Activated CD4-positive, alpha-beta T cell treated with anti-CD3 and anti-CD28 coated beads, Interleukin-2, amount 50 U/mL, for 24 hours (primary cell): ENCODE measurements at regions not wholly inside any gene's neighbourhood (a gene's known extent, or its start where the extent isn't known, plus 50 kb on each side); places are given as distances from the start of the nearest gene placed in this dataset.

Experiments
- DNase-seq, 2 donors: peaks; one replicate each; pipeline ENCODE4 v3.0.0-alpha.2; 2020; ENCODE audit warnings: low read depth in 1 of 2, low spot score in 1 of 2

DNA sequence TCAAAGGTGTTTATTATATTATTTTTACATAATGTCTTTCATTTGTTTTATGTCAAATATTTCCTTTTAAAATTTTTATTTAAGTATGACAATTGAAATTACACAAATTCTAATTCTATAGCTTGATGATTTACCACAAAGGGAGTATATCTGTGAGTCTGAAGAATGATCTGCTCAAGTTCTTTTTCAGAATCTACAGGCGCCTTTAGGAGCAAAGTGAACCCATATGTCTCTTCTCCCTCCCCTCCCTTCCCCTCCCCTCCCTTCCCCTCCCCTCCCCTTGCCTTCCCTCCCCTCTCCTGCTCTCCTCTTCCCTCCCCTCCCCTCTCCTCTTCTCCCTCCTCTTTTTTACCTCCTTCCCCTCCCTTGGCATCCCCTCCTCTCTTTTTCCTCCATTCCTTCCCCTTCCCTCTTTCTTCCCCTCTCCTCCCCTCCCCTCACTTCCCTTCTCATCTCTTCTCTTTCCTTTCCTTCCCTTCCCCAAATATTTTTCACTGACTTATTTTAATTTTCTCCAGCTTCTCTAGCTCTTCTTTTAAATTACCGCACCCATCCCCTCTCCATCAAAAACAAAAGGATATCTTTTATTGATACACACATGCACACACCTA is 495.3 kb upstream of the PIK3R1 start:
- DNase-seq, result no peak

DNA sequence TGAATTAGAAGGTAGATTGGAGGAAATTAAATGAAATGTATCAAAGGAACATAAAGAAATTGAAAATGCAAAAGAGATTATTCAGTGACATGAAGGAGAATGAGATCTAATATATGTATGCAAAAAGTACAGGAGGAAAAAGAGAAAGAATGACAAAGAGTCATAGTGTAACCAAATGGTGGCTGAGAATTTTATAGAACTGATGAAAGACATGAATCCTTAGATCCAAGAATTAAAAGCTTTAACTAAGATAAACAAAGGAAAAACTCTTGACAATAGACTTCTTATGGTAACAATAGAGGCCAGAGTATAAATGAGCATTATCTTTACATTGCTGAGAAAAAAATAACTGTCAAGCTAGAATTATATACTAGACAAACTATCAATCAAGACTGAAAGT is 505.4 kb upstream of the CD180 start:
- DNase-seq, result no peak

DNA sequence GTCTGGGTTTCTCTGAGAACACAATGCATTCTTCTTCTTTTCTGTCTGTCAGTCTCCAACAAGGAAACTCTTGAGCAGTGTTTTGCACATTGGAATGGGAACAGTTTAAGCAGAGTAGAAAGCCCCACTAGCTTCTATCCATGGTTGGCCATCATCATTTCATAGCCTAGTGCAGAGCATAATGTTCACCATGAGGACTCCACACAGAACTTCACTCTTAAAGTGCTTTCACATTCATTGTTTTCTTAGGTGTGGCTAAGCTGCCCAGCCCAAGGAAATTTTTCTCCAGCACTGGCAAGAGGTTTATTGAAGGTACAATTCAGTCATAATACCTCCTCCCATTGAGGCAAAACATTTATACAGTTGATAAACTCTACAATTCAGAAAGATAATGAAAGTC is 503.0 kb upstream of the CD180 start:
- DNase-seq, result no peak

DNA sequence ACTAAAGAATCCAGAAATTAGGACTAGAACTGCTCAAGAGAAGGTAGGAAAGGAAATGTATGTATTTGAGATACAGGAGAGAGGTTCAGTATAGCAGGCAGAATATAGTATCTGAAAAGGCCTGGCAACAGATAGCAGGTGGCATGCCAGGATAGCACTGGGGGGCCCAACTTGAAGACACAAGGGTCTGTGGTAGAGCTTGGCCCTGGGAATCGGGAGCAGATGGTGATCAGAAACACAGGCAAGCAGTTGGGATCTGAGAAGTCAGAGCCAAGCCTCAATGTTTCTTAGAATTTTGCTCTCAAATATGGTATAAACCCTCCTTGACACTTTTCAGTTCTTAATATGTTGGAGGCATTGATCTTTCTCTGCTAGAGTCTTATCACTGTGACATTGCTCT is 499.8 kb upstream of the CD180 start:
- DNase-seq, result no peak

DNA sequence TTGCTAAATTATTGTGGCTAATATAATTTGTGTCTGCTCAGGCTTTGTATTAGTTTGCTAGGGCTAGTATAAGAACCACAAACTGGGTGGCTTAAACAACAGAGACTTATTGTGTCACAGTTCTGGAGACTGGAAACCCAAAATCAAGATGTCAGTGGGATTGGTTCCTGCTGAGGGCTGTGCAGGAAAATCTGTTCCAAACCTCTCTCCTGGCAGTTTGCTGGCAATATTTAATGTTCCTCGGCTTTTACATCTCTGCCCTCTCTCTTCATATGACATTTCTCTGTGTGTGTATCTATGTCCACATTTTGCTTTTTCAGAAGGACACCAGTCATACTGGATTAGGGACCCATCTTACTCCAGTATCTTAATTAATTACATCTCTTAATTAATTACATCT is 498.8 kb upstream of the CD180 start:
- DNase-seq, result no peak

DNA sequence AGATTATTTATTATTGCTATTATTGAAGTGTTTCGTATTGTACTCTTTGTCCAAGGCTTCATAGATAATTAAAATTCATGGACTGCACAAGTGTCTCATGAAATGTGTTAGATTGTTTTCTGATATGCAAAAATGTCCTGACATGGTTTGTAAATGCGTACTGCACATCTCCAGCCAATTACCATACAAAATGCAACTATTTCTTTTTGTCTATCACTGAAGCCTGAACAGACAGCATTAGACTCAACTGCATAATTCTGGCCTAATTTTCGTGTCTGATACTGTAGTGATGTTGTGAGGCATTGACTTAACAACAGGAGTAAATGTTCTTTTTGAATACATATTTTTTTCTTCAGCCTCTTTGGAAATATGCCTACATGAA is 498.2 kb upstream of the CD180 start:
- no peak for DNase-seq

DNA sequence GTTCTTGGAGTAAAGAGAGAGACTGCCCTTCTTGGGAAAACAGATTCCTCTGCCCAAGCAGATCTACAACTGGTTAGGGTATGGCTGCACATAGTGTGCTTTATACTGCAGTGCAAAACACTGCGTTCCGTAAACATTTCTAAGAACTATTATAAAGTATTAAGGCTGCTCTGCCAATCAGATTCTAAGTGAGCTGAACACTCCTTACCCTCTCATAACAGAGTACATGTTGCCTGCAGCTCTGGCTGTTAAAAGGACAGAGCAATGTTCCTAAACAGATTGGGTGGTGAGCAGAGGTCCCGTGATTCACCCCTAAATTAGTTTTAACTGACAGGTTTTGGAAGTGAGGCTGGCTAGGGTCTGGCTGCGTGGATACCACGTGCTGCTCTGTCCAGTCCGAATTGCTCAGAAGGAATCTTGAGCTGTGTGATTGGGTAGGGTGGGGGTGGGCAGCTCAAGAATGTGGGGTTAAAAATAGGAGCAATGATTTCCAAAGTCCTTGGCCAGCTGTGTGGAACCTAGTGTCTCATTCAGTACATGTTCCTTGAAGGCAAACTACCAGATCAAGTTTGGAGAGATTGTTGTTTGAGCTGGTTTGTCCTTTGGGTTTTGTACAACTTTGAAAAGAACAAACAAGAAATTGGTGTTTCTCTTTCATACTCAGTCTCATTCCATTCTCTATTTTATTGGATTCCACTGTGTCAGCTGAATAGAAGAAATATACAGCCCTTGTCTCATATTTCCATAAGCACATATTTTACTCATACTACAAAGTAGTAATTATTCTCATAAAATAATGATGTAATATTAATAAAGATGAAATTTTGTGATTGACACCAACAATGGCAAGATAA is 497.6 kb upstream of the CD180 start:
- DNase-seq, result no peak

DNA sequence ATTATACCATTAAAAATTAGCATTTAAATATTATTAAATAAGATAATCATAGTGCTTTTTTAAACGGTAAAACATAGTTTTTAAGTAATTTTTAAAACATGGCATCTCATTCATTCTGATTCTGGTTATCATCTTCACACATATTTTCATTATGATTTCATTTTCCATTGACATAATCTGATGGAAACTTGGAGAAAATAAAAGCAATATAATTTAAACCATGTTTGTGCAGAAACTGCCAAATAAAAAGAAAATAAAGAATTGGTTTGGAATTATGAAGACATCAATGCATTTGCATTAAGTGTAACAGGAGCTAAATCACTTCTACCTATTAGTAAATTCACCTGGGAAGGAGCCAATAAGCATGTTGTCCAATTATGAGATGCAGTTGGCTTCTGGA is 490.1 kb upstream of the CD180 start:
- DNase-seq, result no peak

DNA sequence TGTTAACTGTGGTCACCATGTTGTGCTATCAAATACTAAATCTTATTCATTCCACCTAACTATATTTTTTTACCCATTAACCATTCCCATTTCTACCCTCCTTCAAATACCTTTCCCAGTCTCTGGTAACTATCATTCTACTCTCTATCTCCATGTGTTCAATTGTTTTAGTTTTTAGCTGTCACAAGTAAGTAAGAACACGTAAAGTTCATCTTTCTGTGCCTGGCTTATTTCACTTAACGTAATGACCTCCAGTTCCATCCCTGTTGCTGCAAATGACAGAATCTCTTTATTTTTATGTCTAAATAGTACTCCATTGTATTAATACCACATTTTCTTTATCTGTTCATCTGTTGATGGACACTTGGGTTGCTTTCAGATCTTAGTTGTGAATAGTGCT is 485.1 kb upstream of the CD180 start:
- no peak for DNase-seq

DNA sequence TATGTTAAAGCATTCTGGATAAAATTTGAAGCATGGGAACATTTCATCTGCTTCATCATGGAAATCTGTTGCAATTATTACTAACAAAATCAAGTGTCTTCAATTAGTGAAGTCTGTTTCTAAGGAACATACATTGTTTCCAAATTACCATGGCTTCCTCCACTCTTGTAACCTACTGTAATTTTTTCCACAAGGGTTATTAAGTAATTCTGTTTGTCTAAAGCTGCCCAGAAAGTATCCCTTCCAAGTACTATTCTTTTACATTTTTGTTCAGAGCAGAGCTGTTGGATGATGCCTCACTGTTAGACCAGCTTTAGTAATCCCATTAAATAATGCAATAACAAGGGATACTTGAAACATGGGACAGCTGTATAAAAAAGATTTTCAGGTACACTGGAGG is 483.5 kb upstream of the CD180 start:
- DNase-seq, result no peak

DNA sequence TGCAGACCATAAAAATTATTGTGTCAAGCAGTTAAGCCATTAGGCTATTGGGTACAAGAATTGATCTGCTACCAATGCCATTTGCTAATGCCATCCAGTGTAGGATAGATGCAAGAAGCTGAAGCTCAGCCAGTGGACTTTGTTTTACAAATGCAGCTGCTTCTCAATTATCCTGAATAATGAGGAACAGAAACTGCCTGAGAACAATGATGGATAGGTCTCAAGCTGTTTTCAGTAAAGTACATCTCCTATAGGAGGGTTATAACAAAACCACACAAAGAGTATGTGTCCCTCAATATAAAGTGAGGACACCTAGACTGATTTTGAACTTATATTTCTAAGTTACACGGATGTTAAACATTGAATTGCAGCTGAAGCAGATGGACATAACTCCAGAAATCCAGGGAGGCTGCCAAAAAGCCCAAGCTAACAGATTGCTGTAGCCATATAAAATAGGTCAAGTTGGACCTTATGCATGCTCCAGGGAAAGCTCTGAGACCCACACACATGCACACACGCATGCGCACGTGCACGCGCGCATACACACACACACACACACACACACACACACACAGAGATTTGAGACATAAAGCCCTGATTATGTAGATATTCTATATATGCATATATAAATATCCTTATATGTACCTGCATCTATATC is 482.7 kb upstream of the CD180 start:
- no peak for DNase-seq

DNA sequence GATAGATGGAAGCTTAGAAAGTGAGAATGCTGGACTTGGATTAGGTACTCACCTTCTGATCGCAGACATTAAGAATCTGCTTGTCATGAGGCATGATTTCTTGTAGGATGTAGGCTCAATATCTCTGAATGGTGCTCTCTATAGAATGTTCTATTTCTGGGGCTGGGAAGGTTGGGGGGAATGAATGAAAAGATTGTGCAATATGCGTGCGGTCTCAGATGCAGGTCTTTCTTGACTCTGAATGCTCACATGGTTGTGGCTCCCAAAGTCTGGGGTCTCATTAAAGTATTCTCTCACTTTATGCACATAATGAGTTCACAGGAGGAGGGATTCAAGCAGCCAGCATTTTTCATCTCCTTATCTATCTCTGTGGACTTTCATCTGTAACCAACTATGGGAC is 482.0 kb upstream of the CD180 start:
- DNase-seq, result no peak

DNA sequence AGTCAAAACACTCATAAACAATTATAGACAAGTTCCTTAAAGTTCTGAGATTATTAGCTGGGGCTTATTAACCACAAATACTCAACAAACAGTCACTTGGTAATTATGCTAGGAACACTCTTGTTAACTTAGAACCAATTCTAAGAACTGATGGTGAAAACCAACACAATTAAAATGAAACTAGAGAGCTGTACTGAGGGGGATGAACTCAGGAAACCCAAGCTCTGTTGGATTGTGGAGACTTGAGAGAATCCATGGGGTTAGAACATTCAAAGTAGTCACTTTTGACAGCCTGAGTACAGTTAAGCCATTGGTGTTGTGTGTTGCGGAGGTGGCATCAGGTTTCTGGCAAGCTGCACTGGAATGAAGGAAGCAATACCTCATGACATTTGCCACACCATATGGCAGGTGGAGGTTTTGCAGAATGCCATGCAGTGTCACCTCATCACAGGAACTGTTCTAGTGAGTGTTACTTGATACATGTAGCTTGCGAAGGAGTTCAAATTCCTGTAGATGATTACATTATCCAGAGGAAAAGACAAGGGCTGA is 480.9 kb upstream of the CD180 start:
- no peak for DNase-seq

DNA sequence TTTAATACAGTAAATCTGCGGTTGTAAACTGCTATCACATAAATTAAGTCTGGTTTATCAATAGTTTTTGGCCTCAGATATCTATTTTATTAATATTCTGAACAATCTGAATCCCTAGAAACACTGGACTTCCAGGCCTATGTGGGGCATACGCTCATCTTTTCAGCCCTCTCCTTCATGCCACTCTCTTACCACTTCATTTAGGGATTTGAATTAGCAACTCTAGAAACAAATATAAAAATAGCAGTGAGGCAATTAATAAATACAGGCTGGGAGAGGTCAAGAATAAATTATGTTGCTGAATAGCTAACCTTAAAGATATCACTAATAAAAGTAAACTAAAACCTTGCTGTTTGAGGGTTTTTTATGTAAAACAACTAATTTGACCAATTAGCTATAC is 480.3 kb upstream of the CD180 start:
- no peak for DNase-seq

DNA sequence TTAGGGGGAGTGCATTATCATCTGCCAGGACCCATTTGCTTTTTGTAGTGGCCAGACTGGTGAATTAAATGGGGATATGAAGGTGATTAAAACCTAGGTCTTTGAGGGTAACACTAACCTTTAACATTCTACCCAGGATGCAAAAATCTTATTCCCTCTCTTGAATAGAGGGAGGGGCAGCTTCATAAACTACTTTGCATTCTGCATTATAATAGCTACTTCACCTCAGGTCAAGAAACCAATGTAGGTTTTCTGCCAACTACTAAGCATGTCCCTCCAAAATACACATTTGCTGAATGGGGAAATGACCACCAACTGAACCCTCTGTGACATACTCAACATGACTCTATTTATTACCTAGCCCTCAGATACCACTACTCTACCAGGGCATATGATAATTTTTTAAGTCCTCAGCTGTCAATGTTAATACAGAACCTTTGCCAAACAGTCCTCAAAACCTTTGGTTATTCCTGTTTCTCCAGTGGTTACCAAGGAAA is 477.6 kb upstream of the CD180 start:
- DNase-seq, result no peak

DNA sequence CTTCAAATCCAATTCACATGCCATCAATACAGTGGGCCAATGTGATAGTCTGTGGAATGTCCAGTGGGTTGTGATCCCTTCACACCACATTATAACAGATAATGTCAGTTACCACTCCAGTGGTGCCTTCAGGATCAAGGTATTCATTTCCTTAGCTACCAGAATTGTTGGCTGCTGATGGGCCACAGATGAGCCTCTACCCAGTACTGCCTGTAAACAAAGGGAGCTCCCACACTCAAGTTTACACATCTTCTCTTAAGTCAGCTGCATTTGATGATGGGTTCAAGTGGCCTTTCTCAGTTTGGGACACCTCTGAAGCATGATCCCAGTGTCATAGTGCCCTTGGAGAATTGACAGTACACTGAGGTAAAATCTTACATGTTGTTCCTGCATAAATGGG is 477.0 kb upstream of the CD180 start:
- DNase-seq, result no peak

DNA sequence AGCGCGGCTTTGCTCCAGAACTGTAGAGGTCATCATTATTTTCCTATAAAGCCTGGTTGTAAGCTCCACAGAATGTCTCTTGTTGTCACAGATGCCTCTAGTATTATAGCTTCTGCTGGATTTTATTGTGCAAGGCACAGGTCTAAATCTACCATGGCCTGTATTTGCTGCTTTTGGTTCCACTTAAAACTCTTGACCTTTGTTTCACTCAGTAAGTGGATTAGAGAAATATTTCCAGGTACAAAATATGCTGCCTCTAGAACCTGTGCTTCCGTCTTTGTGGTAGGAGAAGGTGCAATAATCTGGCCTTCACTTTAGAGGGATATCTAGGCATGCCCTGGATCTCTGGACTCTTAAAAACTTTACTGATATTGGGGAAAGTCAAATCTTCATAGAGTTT is 476.6 kb upstream of the CD180 start:
- no peak for DNase-seq

DNA sequence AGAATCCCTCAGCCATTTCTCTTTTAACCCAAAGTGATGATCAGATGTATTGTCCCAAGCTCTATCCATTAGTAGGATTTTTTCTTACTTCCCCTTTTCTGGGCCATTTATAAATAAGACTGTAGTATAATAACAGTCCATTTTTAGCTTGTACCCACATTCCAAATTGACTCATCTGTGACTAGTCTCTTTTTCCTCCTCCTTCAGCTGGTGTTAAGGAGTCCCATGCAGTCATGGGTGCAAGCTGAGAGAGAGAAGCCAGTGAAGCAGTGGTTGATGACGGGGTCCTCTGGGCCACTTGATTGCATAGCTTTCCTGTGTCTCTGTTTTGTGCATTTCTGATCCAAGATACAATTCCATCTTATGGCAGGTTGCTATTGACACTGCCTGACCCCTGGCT is 476.0 kb upstream of the CD180 start:
- DNase-seq, result no peak

DNA sequence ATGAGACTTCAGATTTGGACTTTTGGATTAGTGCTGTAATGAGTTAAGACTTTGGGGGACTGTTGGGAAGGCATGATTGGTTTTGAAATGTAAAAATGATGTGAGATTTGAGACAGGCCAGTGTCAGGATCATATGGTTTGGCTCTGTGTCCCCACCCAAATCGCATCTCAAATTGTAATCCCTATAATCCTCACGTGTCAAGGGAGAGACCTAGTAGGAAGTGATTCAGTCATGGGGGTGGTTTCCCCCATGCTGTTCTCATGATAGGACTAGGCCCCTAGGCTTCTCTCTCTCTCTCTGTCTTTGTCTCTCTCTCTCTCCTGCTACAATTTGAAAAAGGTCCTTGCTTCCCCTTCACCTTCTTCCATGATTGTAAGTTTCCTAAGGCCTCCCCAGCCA is 473.3 kb upstream of the CD180 start:
- no peak for DNase-seq

DNA sequence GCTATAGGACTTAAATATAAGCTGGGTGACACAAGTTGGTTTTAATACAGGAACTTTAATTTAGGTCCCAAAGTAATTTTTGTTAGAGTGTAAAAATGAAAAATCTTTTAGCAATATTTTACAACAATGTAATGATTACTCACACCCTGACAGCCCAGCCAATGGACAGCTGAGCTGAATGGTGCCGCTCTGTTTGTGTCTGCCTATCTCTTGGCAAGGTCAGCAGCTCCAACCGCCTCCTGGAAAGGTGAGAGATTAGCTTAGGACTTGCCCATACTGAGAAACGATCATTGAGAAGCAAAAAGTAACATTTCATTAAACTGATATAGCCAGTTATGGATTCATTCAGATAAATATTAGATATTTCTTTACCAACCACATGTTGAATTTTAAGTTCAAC is 463.6 kb upstream of the CD180 start:
- DNase-seq, result no peak

DNA sequence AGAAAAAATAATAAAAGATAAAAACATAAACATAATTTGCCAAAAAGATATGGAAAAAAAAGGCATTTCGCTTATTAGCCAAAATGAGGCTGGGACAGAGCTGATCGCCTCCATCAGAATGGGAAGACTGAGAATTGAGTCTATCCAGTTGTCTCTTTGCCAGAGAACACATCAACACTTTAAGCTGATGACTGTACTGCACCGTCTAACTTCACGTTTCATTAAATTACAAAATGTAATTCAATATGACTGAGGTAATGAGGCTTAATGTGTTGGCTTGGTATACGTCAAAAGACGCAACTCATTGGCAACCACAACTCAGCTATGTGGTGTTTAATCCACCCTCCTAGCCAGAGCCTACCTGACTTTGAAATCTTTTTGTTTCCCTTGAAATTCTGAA is 462.7 kb upstream of the CD180 start:
- no peak for DNase-seq

DNA sequence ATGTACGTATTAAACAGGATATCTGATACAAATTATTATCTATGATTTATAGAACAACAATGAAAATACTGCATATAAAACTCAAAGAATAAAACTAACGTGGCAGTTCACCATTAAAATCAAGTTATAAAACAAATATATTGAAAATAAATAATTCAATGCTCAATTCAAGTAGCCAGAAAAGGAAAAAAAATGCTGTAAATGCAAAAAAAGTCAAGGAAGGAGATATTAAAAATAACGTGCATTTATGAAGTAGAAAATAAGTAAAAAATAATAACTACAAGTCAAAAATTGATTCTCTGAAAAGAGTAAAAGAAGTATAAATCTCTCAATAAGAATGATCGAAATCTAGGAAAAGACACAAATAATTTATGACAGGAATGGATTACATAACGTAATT is 460.5 kb upstream of the CD180 start:
- no peak for DNase-seq
